NAMALWA (cell line): ENCODE measurements at regions not wholly inside any gene's neighbourhood (a gene's known extent, or its start where the extent isn't known, plus 50 kb on each side); places are given as distances from the start of the nearest gene placed in this dataset.

Experiments used
- DNase-seq: peaks from one replicate; pipeline ENCODE4 v3.0.0-alpha.2; 2015; ENCODE audit warnings: low spot score

DNA sequence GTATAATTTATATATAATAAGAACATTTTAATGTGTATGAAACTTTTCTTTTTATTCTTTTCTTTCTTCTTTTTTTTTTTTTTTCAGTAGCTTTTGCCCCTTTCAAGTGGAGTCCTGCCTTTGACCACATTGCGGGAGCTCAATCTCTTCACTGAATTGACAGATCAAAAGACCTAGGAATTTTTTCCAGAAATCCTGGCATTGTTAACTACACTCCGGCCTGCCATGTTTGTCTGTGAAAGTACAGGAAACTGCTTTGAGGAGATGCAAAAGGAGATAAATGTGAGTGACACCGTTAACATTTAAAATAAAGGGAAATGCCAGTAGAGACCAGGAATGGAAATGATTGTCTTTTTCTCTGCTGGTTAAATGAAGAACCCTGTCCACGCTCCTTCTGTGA, 159.3 kb upstream of the VCX3A start:
- no peak for DNase-seq

DNA sequence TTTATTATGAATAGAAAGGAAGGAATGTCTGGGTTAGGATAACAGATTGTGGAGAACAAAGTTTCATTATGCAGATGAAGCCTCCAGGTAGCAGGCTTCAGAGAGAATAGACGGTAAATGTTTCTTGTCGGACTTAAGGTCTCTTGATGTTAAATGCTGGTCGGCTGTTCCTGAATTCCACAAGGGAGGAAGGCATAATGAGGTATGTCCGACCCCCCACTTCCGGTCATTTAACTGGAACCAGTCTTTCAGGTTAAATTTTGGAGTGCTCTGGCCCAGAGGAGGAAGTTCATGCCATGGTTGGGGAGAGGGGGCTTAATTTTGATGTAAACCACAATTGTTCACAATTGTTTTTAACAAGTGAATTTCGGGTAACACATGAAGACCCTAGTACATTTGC, 158.1 kb upstream of the VCX3A start:
- no peak for DNase-seq

DNA sequence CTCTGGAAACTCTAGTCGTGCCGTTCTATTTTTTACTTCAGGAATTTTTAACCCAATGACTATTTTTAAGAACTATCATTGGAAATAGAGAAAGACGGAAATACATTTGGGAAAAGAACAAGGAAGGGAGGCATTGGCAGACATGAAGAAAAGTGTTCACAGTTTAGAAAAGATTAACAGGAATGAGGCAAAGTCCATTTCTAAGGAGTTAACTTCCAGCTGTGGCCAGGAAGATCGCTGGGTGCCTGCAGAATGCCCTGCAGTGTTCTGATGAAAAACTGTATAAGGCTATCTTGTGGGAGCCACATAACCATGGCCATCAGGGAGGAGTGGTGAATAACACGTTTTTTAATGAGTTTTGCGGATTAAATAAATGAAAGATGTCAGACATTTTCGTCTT, 150.6 kb upstream of the VCX3A start:
- no peak for DNase-seq

GRCh38 chrX:6683353-6683752, 148.4 kb upstream of the VCX3A start:
- DNase-seq = peak; percentile 3

- no peak for DNase-seq
Observed at GRCh38 chrX:6681521-6682145, 146.7 kb upstream of the VCX3A start.

DNA sequence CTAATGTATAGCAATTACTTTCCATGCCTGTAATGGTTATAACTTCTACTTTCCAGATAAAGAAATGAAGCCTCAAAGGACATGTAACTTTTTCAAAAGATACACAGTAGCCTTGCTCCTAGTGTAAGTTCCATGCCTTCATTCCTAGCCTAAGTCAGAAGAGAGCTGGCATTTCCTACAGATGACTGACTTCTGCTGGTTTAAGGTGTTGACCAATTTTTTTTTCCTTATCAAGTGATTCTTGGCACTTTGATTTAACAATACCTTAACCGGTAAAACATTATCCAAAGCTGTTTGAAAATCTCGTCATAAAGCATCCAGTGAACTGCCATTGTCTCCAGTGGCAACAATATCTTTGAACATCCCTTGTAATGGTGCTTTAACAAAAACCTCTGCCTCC, 145.1 kb upstream of the VCX3A start:
- no peak for DNase-seq

DNA sequence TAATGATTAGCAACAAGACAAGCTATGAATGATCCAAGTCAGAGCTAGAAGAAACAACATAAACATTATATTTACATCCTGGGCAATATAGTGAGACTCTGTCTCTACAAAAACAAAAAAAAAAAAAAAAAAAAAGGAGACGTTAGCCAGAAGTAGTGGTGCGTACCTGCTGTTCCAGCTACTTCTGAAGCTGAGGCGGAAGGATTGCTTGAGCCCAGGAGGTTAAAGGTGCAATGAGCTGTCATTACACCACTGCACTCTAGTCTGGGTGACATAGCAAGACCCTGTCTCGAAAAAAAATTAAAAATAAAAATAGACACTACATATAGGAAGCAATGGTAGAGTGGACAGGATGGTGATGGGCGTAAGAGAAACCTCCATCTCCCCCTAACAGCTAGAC, 144.6 kb upstream of the VCX3A start:
- no peak for DNase-seq

DNA sequence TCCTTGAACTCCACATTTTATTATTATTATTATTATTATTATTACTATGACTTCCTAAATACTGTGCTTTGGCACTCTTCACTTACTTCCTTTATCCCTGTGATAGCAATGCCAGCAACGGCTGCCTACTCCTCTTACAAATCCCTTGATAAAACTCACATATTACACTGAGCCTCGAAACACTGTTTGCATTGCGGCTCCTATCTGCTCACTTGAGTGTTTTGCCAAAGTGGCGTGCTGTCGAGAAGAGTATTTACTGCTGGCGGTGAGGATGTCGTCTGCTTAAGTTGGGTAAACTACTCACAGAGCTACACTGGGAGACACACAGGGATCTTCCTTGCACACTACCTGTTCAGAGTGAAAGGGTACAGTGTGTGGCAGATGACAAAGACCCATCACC, 143.4 kb upstream of the VCX3A start:
- no peak for DNase-seq

GRCh38 chrX:6674734-6675133, 139.8 kb upstream of the VCX3A start:
- no peak for DNase-seq

- peak; percentile 6 for DNase-seq
Observed at GRCh38 chrX:6667048-6667768, 132.3 kb upstream of the VCX3A start.

DNA sequence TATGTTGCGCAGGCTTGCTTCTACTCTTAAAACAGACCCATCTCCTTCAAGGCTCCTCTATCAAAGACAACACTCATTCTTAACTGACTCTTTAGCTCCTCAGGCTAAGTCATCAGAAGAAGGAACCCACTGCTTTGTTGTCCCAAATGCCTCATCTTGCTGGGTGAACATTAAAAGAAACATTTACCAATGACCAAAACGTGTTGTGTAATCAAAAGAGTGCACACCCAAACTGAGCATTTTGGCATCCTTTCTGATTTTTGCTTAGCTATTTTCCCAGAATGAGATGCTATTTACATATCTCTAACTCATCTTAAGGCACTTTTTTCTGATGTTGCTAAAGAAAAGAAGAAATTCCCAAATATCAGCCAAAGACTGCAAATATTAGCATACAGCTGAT, 131.7 kb upstream of the VCX3A start:
- DNase-seq = no peak

DNA sequence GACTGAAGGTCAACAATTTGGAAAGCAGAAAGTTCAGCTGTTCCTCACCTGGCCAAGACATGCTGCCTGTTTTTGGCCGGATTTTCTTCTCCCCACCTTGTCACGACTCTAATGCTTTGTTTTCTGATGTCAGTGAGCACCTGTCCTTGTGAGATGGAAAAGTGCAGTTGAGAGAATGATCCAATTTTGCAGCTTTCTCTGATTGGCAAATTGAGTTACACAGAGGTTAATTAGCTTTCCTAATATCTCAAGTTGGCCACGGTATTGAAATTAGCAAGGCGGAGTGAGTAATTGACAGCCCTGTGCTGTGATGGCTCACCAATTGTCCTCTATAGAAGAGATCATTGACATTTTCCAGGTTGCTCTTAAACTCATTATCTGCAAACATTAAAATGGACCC, 126.8 kb upstream of the VCX3A start:
- no peak for DNase-seq

- no peak for DNase-seq
Observed at GRCh38 chrX:6660567-6661264, 125.8 kb upstream of the VCX3A start.

DNA sequence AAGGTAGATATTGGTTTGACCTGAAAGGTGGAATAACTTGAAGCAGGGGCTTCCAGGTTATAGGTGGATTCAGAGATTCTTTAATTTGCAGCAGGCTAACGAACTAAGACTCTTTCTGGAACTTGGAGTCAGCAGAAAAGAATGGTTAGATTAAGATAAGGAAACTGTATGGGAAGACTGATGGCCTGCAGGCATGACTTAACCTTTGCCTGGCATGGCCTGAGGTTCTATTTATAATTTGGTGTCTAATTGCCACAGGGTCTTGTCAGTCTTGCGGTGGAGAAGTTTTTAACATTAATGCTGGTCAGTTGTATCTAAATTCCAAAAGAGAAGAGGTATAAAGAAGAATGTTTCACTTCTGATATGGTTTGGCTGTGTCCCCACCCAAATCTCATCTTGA, 110.3 kb upstream of the VCX3A start:
- DNase-seq = no peak

- DNase-seq = peak; percentile 28
Observed at GRCh38 chrX:6644411-6644810, 109.5 kb upstream of the VCX3A start.

- DNase-seq = no peak
Observed at GRCh38 chrX:6640727-6641126, 105.8 kb upstream of the VCX3A start.

GRCh38 chrX:6614506-6614905, 79.6 kb upstream of the VCX3A start:
- no peak for DNase-seq

DNA sequence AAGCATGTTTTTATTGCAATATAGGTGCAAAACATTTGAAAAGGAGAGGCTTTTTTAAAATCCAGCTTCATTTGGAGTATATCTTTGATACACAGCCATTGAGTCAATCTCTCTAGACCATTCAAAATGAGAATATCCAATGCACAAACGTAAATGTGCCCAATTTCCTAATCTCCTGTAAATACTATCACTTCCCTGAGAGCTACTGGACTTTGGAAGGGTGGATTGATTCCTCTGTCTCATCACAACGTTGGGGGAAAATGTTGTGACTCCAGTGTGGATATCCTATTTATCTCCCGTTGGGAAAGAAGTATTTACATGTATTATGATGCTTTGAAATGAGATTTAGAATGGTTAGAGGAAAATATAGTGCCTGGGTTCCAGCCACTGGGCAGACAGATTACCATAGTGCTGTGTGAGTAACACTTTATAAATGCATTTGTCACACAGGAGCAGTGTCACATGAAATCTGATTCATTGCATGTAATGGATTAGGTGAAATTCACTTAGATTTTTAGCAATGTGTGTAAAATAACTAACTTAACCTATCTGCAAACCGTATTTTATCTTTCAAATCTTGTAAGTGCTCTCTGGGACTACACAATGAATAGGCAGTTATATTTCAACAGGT, 64.4 kb upstream of the VCX3A start:
- DNase-seq = no peak
